Hematopoietic multipotent progenitor cell treated with erythropoietin and hydrocortisone succinate and interleukin-3 and kit ligand, for 8 days (in vitro differentiated cells): ENCODE measurements at regions not wholly inside any gene's neighbourhood (a gene's known extent, or its start where the extent isn't known, plus 50 kb on each side); places are given as distances from the start of the nearest gene placed in this dataset.

Experiments used
- DNase-seq: peaks from one replicate; pipeline ENCODE4 v3.0.0-alpha.2; 2015

- DNase-seq = no peak
Measured at GRCh38 chr14:84655014-84655413, 874.9 kb upstream of the FLRT2 start.

DNA sequence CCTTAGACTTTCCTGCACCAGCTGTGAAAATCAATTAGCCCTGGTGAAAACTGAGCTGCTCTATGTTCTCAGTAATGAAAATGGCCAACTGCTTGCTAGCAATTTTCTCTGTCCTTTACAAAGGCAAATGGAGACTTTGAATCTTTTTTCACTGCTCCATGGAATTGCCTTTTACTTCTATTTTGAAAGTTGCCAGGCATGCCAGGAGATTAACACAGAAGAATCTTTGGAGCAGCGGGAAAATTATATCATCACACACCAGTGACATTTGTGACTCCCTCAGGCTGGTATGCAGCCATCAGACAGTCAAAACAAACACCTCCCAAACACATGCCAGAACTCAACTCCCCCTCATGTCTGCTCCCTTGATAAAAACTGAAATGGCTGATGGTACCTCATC lies 872.0 kb upstream of the FLRT2 start:
- no peak for DNase-seq

GRCh38 chr14:84670796-84671195 lies 859.1 kb upstream of the FLRT2 start:
- no peak for DNase-seq

DNA sequence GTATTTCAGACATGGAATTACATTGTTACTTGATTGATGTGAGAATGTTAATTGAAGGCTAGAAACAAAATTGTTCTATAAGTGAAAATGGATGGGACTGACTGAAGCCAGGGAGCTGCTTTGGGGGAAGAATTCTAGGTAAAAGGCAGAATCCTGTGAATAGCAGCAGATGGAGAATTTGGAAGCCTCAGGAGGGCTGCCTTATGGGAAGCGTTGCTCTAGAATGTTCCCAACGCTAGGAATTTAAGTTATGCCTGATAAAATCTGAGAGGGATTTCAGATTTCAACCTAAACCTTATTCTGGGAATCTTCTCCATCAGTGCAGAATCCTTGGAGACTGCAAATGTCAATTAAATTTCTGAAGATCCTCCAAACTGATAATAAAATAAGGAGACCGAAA lies 858.2 kb upstream of the FLRT2 start:
- no peak for DNase-seq

- no peak for DNase-seq
Measured at GRCh38 chr14:84674636-84675035, 855.3 kb upstream of the FLRT2 start.

- DNase-seq = no peak
Measured at GRCh38 chr14:84686550-84686949, 843.4 kb upstream of the FLRT2 start.

- no peak for DNase-seq
Measured at GRCh38 chr14:84688297-84689025, 841.5 kb upstream of the FLRT2 start.

DNA sequence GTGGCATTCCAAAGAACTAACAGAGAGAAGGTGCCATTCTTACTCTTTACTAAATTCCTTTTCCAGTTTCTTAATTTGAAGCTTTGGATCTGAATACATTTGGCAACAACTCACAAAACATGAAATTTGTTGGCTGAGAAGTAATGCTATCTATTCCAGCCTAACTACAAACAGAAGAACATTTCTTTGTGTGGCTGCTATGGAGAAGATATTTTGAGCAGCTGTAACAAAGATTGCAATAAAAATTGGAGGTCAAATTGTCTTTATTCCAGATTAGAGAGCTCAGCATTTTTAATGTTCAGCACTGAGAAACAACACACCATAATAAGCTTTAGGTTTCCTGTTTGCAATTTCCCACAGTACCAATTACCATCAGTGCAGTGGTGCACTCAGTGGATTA lies 835.8 kb upstream of the FLRT2 start:
- no peak for DNase-seq

GRCh38 chr14:84704601-84705000 lies 825.3 kb upstream of the FLRT2 start:
- no peak for DNase-seq

GRCh38 chr14:84707830-84708229 lies 822.1 kb upstream of the FLRT2 start:
- DNase-seq = no peak

GRCh38 chr14:84708865-84709264 lies 821.1 kb upstream of the FLRT2 start:
- no peak for DNase-seq

DNA sequence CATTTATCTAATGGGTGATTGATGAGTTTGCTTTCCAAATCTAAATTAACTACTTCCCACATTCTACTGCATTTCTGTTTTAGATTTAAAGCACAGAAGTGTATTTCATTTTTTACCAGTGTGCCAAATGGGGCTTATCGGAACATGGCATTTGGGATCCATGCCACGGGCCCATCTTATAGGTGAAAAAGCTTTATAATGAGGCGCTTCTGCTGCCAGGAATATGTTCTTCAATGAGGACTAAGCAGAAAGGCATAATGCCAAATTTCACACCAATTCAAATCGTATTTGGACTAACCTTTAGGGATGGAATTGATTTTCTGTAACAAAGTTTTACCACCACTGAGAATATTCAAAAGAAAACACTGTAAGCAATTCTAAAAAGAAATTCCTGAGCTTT lies 803.5 kb upstream of the FLRT2 start:
- no peak for DNase-seq

GRCh38 chr14:84749191-84749955 lies 780.6 kb upstream of the FLRT2 start:
- DNase-seq = no peak

GRCh38 chr14:84750284-84750683 lies 779.7 kb upstream of the FLRT2 start:
- DNase-seq = no peak

- no peak for DNase-seq
Measured at GRCh38 chr14:84750763-84751554, 779.0 kb upstream of the FLRT2 start.

GRCh38 chr14:84751745-84752144 lies 778.2 kb upstream of the FLRT2 start:
- DNase-seq = no peak

GRCh38 chr14:84760489-84761126 lies 769.3 kb upstream of the FLRT2 start:
- no peak for DNase-seq

- no peak for DNase-seq
Measured at GRCh38 chr14:84767434-84767833, 762.5 kb upstream of the FLRT2 start.

GRCh38 chr14:84770030-84770429 lies 759.9 kb upstream of the FLRT2 start:
- no peak for DNase-seq

- no peak for DNase-seq
Measured at GRCh38 chr14:84777356-84777755, 752.6 kb upstream of the FLRT2 start.

DNA sequence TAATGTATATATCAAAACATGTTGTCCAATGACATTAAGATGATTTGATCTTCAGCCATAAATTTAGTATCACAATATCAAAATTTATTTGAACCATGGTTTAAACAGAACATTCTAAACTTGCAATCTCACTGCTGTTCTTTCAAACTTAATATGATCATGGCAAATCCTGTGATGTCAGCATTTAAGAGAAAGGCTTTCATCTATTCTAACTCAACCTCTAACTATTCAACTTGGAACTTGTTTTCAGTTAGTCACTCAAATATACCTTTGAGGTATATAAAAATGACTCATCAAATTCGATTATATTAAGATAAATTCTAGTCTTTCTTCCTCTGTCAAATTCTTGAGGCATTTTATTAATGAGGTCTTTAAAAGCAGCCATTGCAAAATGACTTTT lies 747.0 kb upstream of the FLRT2 start:
- no peak for DNase-seq

GRCh38 chr14:84783511-84783910 lies 746.4 kb upstream of the FLRT2 start:
- no peak for DNase-seq

GRCh38 chr14:84785996-84786395 lies 743.9 kb upstream of the FLRT2 start:
- DNase-seq = no peak
